Upper lobe of left lung (tissue), 4 donors: ENCODE measurements at regions not wholly inside any gene's neighbourhood (a gene's known extent, or its start where the extent isn't known, plus 50 kb on each side); places are given as distances from the start of the nearest gene placed in this dataset.

ENCODE experiments used
- CTCF ChIP-seq, 6 experiments: fragments of 450-650 bp in 4 of 6; fragments of 200-600 bp in 2 of 6; sonication (generic) in 2 of 6; IDR thresholded peaks; one replicate each; pipeline ENCODE4 v1.5.1; 2016 to 2019; ENCODE audit warnings: antibody characterized with exemption in 6 of 6
- EP300 ChIP-seq, 4 donors: sonication (generic); formaldehyde crosslinking; IDR thresholded peaks; one replicate each; pipeline ENCODE4 v1.5.1; 2017; ENCODE audit warnings: antibody characterized with exemption in 4 of 4, control low read depth in 2 of 4
- POLR2A ChIP-seq, 4 donors: fragments of 450-650 bp; IDR thresholded peaks; one replicate each; pipeline ENCODE4 v1.5.1; 2016 to 2017; ENCODE audit warnings: antibody characterized with exemption in 4 of 4, mild to moderate bottlenecking in 2 of 4
- POLR2AphosphoS5 ChIP-seq, 2 donors: sonication (generic); formaldehyde crosslinking; IDR thresholded peaks; one replicate each; pipeline ENCODE4 v1.5.1; 2017; ENCODE audit warnings: antibody characterized with exemption in 2 of 2

GRCh38 chr1:204738506-204738905 is 53.0 kb upstream of the LRRN2 start:
- TF ChIP-seq POLR2A (IDR thresholded peaks at IDR 0.05): no peak
- TF ChIP-seq CTCF (IDR thresholded peaks at IDR 0.05): no peak
- TF ChIP-seq POLR2AphosphoS5 (IDR thresholded peaks at IDR 0.05): no peak
- TF ChIP-seq EP300 (IDR thresholded peaks at IDR 0.05): no peak
